ENCODE measurements at regions not wholly inside any gene's neighbourhood (a gene's known extent, or its start where the extent isn't known, plus 50 kb on each side); places are given as distances from the start of the nearest gene placed in this dataset.

GRCh38 chr9:109950710-109951443 is 170.9 kb downstream of the PALM2AKAP2 start:
- Histone ChIP-seq H2AFZ (ENCODE audit: low read depth, low read length) (no peak overlapping the region), H3K4me2 (ENCODE audit: low read length) (no peak overlapping the region), H3K4me3 (ENCODE audit: insufficient read depth, low read depth, low read length) (no peak overlapping the region), H3K79me2 (ENCODE audit: insufficient read depth, low read length) (no peaks in the 10 kb centered on the region), H3K27ac (ENCODE audit: low read depth, low read length) (no peak overlapping the region), H3K9me3 (ENCODE audit: insufficient read depth, low read depth, low read length) (no peaks in the 10 kb centered on the region), H3K4me1 (ENCODE audit: insufficient read depth, low read length) (no peaks in the 10 kb centered on the region), H3K9ac (ENCODE audit: low read length) (no peak overlapping the region), H3K27me3 (ENCODE audit: insufficient read depth, low read length) (no peaks in the 10 kb centered on the region), H3K36me3 (ENCODE audit: insufficient read depth, low read length) (no peaks in the 10 kb centered on the region), H4K20me1 (ENCODE audit: insufficient read depth, low read length) (peaks cover 15% of the 10 kb centered on the region)
- Mint-ChIP-seq H3K36me3 (ENCODE audit: low read depth, unreplicated experiment) (peaks cover 12% of the 10 kb centered on the region), H3K27me3 (ENCODE audit: low read depth, unreplicated experiment) (no peaks in the 10 kb centered on the region), H3K9me3 (ENCODE audit: unreplicated experiment) (no peaks in the 10 kb centered on the region), H3K4me1 (ENCODE audit: low read depth, unreplicated experiment) (peaks cover 10% of the 10 kb centered on the region), H3K4me3 (ENCODE audit: unreplicated experiment) (no peak overlapping the region), H3K27ac (ENCODE audit: unreplicated experiment) (no peak overlapping the region)
- no peak for TF ChIP-seq EZH2 (IDR thresholded peaks at IDR 0.05; ENCODE audit: insufficient read depth, low read length)
- TF ChIP-seq, protein P1, sequence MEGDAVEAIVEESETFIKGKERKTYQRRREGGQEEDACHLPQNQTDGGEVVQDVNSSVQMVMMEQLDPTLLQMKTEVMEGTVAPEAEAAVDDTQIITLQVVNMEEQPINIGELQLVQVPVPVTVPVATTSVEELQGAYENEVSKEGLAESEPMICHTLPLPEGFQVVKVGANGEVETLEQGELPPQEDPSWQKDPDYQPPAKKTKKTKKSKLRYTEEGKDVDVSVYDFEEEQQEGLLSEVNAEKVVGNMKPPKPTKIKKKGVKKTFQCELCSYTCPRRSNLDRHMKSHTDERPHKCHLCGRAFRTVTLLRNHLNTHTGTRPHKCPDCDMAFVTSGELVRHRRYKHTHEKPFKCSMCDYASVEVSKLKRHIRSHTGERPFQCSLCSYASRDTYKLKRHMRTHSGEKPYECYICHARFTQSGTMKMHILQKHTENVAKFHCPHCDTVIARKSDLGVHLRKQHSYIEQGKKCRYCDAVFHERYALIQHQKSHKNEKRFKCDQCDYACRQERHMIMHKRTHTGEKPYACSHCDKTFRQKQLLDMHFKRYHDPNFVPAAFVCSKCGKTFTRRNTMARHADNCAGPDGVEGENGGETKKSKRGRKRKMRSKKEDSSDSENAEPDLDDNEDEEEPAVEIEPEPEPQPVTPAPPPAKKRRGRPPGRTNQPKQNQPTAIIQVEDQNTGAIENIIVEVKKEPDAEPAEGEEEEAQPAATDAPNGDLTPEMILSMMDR (IDR thresholded peaks at IDR 0.05; ENCODE audit: insufficient read depth, low read depth, low read length): no peak
- FAIRE-seq (no peak), DNase-seq (ENCODE audit: low read depth) (no peak)

- Histone ChIP-seq H2AFZ (ENCODE audit: low read depth, low read length) (no peak overlapping the region), H4K20me1 (ENCODE audit: insufficient read depth, low read length) (peaks cover 15% of the 10 kb centered on the region), H3K27ac (ENCODE audit: low read depth, low read length) (no peak overlapping the region), H3K79me2 (ENCODE audit: insufficient read depth, low read length) (no peaks in the 10 kb centered on the region), H3K4me2 (ENCODE audit: low read length) (no peak overlapping the region), H3K27me3 (ENCODE audit: insufficient read depth, low read length) (no peaks in the 10 kb centered on the region), H3K36me3 (ENCODE audit: insufficient read depth, low read length) (no peaks in the 10 kb centered on the region), H3K4me1 (ENCODE audit: insufficient read depth, low read length) (no peaks in the 10 kb centered on the region), H3K4me3 (ENCODE audit: insufficient read depth, low read depth, low read length) (no peak overlapping the region), H3K9me3 (ENCODE audit: insufficient read depth, low read depth, low read length) (no peaks in the 10 kb centered on the region), H3K9ac (ENCODE audit: low read length) (no peak overlapping the region)
- no peak for FAIRE-seq
- no peak overlapping the region for H3K4me3 Mint-ChIP-seq (ENCODE audit: unreplicated experiment)
- peaks cover 11% of the 10 kb centered on the region for H3K36me3 Mint-ChIP-seq (ENCODE audit: low read depth, unreplicated experiment)
- H3K27me3 Mint-ChIP-seq (ENCODE audit: low read depth, unreplicated experiment): no peaks in the 10 kb centered on the region
- DNase-seq (ENCODE audit: low read depth): no peak
- no peaks in the 10 kb centered on the region for H3K9me3 Mint-ChIP-seq (ENCODE audit: unreplicated experiment)
- H3K27ac Mint-ChIP-seq (ENCODE audit: unreplicated experiment): no peak overlapping the region
- peaks cover 18% of the 10 kb centered on the region for H3K4me1 Mint-ChIP-seq (ENCODE audit: low read depth, unreplicated experiment)
- no peak for TF ChIP-seq EZH2 (IDR thresholded peaks at IDR 0.05; ENCODE audit: insufficient read depth, low read length)
- TF ChIP-seq, protein P1 (IDR thresholded peaks at IDR 0.05; ENCODE audit: insufficient read depth, low read depth, low read length): no peak
These were observed 173.3 kb downstream of the PALM2AKAP2 start for GRCh38 chr9:109953300-109953699.

GRCh38 chr9:109953813-109954497 is 174.0 kb downstream of the PALM2AKAP2 start:
- H3K9me3 Mint-ChIP-seq (ENCODE audit: unreplicated experiment): no peaks in the 10 kb centered on the region
- no peak overlapping the region for H3K27ac ChIP-seq (ENCODE audit: low read depth, low read length)

More at GRCh38 chr9:109953813-109954497, 174.0 kb downstream of the PALM2AKAP2 start:
- H4K20me1 ChIP-seq (ENCODE audit: insufficient read depth, low read length): peaks cover 15% of the 10 kb centered on the region
- H3K79me2 ChIP-seq (ENCODE audit: insufficient read depth, low read length): no peaks in the 10 kb centered on the region
- TF ChIP-seq, protein P1 (IDR thresholded peaks at IDR 0.05; ENCODE audit: insufficient read depth, low read depth, low read length): peak; percentile 7
- TF ChIP-seq EZH2 (IDR thresholded peaks at IDR 0.05; ENCODE audit: insufficient read depth, low read length): no peak
- Mint-ChIP-seq H3K27me3 (ENCODE audit: low read depth, unreplicated experiment) (no peaks in the 10 kb centered on the region), H3K4me1 (ENCODE audit: low read depth, unreplicated experiment) (peaks cover 18% of the 10 kb centered on the region), H3K4me3 (ENCODE audit: unreplicated experiment) (no peak overlapping the region), H3K36me3 (ENCODE audit: low read depth, unreplicated experiment) (peaks cover 8% of the 10 kb centered on the region), H3K27ac (ENCODE audit: unreplicated experiment) (no peak overlapping the region)
- peak; percentile 52 for FAIRE-seq
- no peaks in the 10 kb centered on the region for H3K27me3 ChIP-seq (ENCODE audit: insufficient read depth, low read length)
- H3K4me3 ChIP-seq (ENCODE audit: insufficient read depth, low read depth, low read length): no peak overlapping the region
- H3K4me1 ChIP-seq (ENCODE audit: insufficient read depth, low read length): no peaks in the 10 kb centered on the region
- H2AFZ ChIP-seq (ENCODE audit: low read depth, low read length): no peak overlapping the region
- H3K36me3 ChIP-seq (ENCODE audit: insufficient read depth, low read length): no peaks in the 10 kb centered on the region
- H3K4me2 ChIP-seq (ENCODE audit: low read length): no peak overlapping the region
- DNase-seq (ENCODE audit: low read depth): no peak
- no peaks in the 10 kb centered on the region for H3K9me3 ChIP-seq (ENCODE audit: insufficient read depth, low read depth, low read length)
- no peak overlapping the region for H3K9ac ChIP-seq (ENCODE audit: low read length)
